ENCODE measurements at regions not wholly inside any gene's neighbourhood (a gene's known extent, or its start where the extent isn't known, plus 50 kb on each side); places are given as distances from the start of the nearest gene placed in this dataset.

DNA sequence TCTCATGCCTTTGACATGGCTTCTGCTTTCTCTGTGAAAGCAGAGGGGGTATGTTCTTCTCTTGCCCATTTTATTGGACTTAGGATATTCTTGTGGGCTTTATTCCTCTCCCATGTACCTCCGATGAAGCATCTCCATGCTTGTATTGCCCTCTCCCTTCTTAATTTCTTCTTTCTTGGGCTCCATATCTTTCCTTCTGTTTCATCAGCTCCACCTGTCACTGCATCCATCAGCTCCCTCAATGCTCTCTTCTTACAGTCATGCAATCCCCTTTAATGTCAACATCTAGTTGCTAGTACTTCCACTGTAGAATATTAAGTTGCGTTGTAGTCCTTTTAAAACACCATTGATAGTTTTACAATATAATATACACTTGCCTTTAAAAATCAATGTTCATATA, 257.6 kb downstream of the GPAT3 start:
- TF ChIP-seq POLR2AphosphoS5 (IDR thresholded peaks at IDR 0.05; ENCODE audit: borderline replicate concordance, low read depth, low read length) (no peak), EZH2 (IDR thresholded peaks at IDR 0.05) (no peak)
